H1 (cell line): ENCODE measurements at regions not wholly inside any gene's neighbourhood (a gene's known extent, or its start where the extent isn't known, plus 50 kb on each side); places are given as distances from the start of the nearest gene placed in this dataset.

ENCODE experiments used
- CBX8 ChIP-seq: fragments of 300-800, 300-1000 bp; sonication (generic); IDR thresholded peaks from 2 replicates; pipeline ENCODE4 v1.7.1; 2016; ENCODE audit warnings: low read depth, low read length, borderline replicate concordance
- CHD7 ChIP-seq: fragments of 300-600 bp; sonication (generic); IDR thresholded peaks from 2 replicates; pipeline ENCODE4 v1.7.1; 2012; ENCODE audit warnings: low read length, moderate library complexity, mild to moderate bottlenecking, inconsistent platforms; ENCODE audit not compliant: insufficient replicate concordance
- GABPA ChIP-seq: IDR thresholded peaks from 2 replicates; pipeline ENCODE4 v1.6.1; 2011; ENCODE audit warnings: mild to moderate bottlenecking, low read length, moderate library complexity, borderline replicate concordance; ENCODE audit not compliant: insufficient read depth
- KDM4A ChIP-seq: IDR thresholded peaks from one replicate; pipeline ENCODE4 v1.7.1; 2012; ENCODE audit warnings: low read depth, mild to moderate bottlenecking, moderate library complexity, low read length, inconsistent platforms; ENCODE audit not compliant: severe bottlenecking
- SUZ12 ChIP-seq: fragments of 200-600 bp; sonication (generic); IDR thresholded peaks from 2 replicates; pipeline ENCODE4 v1.6.1; 2012; ENCODE audit warnings: mild to moderate bottlenecking, inconsistent platforms, low read length, moderate library complexity, mixed read lengths
- USF2 ChIP-seq: IDR thresholded peaks from 2 replicates; pipeline ENCODE4 v1.6.1; 2011; ENCODE audit warnings: low read length, improper control_type of control experiment
- YY1 ChIP-seq: IDR thresholded peaks from 2 replicates; pipeline ENCODE4 v1.6.1; 2011; ENCODE audit warnings: low read depth, mild to moderate bottlenecking, low read length

GRCh38 chr11:43578346-43579170 lies 102.0 kb upstream of the HSD17B12 start (continued):
- TF ChIP-seq CHD7, result no peak
- TF ChIP-seq KDM4A, result no peak
- TF ChIP-seq USF2, result no peak
- TF ChIP-seq YY1, result no peak
- 0 out of 2 replicates have a peak, but pooled peaks have one; percentile 12 for TF ChIP-seq CBX8
- TF ChIP-seq SUZ12, result peak; percentile 54
- no peak for TF ChIP-seq GABPA
